ENCODE measurements at regions not wholly inside any gene's neighbourhood (a gene's known extent, or its start where the extent isn't known, plus 50 kb on each side); places are given as distances from the start of the nearest gene placed in this dataset.
"Not testable (repeated sequence)": the region's sequence is repeated elsewhere in the genome, so short reads cannot be mapped to it uniquely, and the experiment has no call there.

DNA sequence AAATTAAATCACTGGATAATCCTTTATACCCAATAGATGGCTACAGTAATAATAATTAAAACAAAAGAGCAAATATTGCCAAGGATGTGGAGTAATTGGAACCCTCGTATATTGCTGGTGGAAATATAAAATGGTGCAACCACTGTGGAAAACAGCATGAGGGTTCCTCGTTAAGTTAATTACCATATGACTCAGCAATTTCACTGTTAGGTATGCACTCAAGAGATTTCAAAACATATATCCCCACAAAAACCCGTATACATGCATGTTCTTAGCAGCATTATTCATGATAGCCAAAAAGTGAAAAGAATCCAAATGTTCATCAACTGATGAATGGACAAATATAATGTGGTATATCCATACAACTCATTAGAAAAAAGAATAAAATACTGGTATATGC, 103.3 kb downstream of the TEX13C start:
- TF ChIP-seq, protein P1, sequence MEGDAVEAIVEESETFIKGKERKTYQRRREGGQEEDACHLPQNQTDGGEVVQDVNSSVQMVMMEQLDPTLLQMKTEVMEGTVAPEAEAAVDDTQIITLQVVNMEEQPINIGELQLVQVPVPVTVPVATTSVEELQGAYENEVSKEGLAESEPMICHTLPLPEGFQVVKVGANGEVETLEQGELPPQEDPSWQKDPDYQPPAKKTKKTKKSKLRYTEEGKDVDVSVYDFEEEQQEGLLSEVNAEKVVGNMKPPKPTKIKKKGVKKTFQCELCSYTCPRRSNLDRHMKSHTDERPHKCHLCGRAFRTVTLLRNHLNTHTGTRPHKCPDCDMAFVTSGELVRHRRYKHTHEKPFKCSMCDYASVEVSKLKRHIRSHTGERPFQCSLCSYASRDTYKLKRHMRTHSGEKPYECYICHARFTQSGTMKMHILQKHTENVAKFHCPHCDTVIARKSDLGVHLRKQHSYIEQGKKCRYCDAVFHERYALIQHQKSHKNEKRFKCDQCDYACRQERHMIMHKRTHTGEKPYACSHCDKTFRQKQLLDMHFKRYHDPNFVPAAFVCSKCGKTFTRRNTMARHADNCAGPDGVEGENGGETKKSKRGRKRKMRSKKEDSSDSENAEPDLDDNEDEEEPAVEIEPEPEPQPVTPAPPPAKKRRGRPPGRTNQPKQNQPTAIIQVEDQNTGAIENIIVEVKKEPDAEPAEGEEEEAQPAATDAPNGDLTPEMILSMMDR (conservative IDR thresholded peaks at IDR 0.05; ENCODE audit: low read depth, low read length): no peak
- H3K4me3 ChIP-seq (ENCODE audit: low read depth, low read length): no peak overlapping the region
- no peak for DNase-seq (ENCODE audit: low read depth)

DNA sequence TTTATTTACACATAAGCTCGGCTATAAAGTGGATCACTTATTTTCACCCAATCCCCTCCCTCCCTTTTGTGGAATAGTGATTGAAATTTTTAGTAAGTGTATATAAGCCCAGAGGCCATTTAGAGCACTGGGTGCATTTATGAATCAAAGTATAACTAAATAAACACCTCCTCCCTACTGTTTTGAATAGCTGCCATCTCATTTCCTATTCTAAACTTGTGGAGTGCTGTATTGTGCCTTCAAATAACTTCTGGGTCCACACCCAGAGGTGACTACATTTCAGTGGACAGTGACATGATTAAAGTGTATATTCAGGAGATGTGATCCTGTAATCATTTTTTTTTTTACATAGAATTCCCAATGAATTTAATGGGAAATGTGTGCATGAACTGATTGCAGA, 104.9 kb downstream of the TEX13C start:
- DNase-seq (ENCODE audit: low read depth): no peak
- H3K4me3 ChIP-seq (ENCODE audit: low read depth, low read length): no peak overlapping the region
- TF ChIP-seq, protein P1 (conservative IDR thresholded peaks at IDR 0.05; ENCODE audit: low read depth, low read length): no peak

DNA sequence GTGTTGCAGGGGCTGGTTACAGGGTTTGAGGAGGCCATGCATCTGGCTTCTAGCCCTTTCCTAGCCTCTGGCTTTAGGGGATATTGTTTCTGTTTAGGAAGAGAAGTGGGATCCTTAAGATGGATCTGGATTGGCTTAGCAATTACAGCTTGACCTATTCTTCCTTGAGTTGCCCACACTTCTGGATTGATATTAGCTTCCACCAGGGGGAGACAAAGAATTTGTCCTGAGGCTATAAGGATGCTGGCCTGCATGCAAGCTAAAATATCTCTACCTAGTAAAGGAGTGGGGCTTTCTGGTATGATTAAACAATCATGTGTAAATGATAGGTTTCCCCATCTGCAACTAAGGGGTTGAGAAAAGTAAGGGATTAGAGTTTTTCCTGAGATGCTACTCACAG, 117.2 kb downstream of the TEX13C start:
- no peak overlapping the region for H3K4me3 ChIP-seq (ENCODE audit: low read depth, low read length)
- TF ChIP-seq, protein P1 (conservative IDR thresholded peaks at IDR 0.05; ENCODE audit: low read depth, low read length): peak; percentile 58
- peak; percentile 0 for DNase-seq (ENCODE audit: low read depth)

DNA sequence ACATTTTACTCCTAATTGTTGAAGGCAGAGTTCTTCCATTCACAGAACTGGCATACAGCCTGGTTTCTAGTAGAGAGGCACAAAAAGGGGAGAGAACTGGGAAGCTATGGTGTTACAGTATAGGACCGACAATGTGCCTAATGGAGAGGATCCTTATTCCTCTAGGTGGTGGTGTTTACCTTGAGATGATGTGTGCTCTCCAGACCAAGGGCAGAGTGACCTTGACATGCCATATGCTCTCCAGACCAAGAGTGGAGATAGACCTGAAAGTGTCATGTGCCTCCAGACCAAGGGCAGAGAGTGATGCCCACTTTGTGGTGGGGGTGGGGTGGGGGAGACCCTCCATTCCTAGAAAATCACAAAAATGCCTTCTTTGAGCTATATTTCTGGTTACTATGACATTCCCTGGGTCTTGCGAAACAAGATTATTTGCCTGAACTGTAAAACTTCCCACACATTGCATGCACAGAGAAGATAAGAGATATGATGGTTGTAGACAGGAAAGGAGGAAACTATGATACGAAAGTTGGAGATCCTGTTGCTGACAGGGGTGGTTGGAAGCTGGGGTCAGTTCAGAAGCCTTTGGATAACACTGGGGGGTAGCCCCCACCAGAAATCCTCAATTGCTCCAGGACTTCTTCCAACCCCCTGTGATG, 119.7 kb downstream of the TEX13C start:
- TF ChIP-seq, protein P1 (conservative IDR thresholded peaks at IDR 0.05; ENCODE audit: low read depth, low read length): no peak
- no peak for DNase-seq (ENCODE audit: low read depth)
- H3K4me3 ChIP-seq (ENCODE audit: low read depth, low read length): no peak overlapping the region

DNA sequence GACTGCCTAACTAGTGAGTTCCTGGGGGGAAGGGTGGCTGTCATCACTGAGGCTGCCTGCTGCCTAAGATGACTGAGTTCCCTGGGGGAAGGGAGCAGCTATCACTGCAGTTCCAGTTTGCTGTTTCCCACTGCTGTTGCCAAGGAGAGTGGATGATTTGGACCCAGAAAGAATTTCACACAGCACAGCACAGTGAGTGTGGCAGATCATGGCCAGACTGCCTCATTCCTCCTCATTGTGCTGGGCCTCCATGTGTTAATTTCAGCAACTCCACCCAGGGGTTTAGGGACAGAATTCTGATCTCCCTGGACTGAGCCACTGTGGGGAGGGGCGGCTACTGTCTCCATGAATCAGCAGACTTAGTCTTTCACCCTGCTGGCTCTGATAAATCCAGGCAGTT, 125.0 kb downstream of the TEX13C start:
- DNase-seq (ENCODE audit: low read depth): peak; percentile 3
- H3K4me3 ChIP-seq (ENCODE audit: low read depth, low read length): no peak overlapping the region
- TF ChIP-seq, protein P1 (conservative IDR thresholded peaks at IDR 0.05; ENCODE audit: low read depth, low read length): no peak

DNA sequence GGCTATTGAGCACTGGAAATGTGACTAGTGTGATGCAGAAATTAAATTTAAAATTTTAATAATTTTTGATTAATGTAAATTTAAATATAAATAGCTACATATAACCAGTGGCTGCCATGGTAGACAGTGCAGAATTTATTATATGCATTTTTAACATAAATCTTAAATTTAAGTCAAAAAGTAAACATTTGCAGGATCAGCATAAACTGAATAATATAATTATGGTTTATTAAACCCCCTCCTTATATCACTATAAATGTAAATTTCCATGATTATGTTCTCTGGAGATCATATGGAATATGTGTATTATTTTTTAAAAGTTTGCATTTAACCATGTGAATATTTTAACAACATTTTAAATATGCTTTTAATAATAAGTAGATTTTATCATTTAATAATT, 155.8 kb downstream of the TEX13C start:
- DNase-seq (ENCODE audit: low read depth): no peak
- TF ChIP-seq, protein P1 (conservative IDR thresholded peaks at IDR 0.05; ENCODE audit: low read depth, low read length): no peak
- H3K4me3 ChIP-seq (ENCODE audit: low read depth, low read length): no peak overlapping the region

DNA sequence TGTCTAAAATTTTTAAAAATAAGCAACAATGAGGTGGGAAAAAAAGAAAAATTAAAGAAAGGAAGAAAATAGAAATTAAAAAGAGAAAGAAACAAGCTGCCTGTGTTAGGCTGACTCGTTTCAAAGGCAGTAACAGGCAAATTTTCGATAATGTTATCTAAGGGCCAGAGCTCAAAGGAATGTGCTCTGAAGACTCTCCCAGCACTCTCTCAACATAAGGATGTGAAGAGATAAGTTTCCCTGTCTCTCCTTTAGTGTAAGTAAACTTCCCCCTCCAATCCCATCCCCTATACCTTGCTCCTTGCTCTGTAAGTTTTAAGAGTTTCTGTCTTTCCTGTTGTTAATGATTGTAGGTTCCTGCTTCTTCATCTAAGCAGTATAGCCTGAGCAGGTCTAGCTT, 172.8 kb downstream of the TEX13C start:
- TF ChIP-seq, protein P1 (conservative IDR thresholded peaks at IDR 0.05; ENCODE audit: low read depth, low read length): no peak

DNA sequence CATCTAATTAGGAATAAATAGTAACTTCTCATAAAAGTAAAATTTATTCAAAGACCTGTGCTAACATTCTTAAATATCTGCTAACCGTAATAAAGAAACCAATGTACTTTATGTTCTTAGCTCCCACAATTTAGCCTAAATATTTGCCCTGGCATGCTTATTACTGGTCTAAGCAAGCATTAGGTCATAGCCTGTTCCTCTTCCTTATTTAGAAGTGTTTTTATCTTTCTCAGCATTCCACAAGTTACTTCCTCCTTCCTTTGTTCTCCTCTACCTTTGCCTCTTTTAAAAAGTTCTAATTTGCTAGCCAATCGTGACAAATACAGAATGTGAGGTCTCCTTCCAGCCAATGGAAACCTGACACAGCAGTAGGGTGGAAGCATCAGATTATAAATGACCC, 173.3 kb downstream of the TEX13C start:
- H3K4me3 ChIP-seq (ENCODE audit: low read depth, low read length); DNase-seq (ENCODE audit: low read depth): not testable (repeated sequence)

More for the DNA sequence above, 172.8 kb downstream of the TEX13C start:
- DNase-seq (ENCODE audit: low read depth): no peak
- no peak overlapping the region for H3K4me3 ChIP-seq (ENCODE audit: low read depth, low read length)
